SK-N-SH (cell line): ENCODE measurements at regions not wholly inside any gene's neighbourhood (a gene's known extent, or its start where the extent isn't known, plus 50 kb on each side); places are given as distances from the start of the nearest gene placed in this dataset.
"Not testable (repeated sequence)": the region's sequence is repeated elsewhere in the genome, so short reads cannot be mapped to it uniquely, and the experiment has no call there.

Experiments used
- CTCF ChIA-PET: fragments of 300-600, 350-600 bp; formaldehyde crosslinking; extraction: SDS; loops from one replicate; lab custom pipeline; 2021; lab: Yijun Ruan, JAX
- POLR2A ChIA-PET: fragments of 350-600 bp; sonication (Branson Sonifier 250); formaldehyde crosslinking; extraction: SDS; loops from one replicate; lab custom pipeline; 2020; ENCODE audit warnings: antibody characterized with exemption, inconsistent platforms; lab: Yijun Ruan, JAX
- DNase-seq: peaks from one replicate; pipeline ENCODE4 v3.0.0; 2012
- H2AFZ ChIP-seq: fragments of 200-600 bp; sonication (generic); 2 replicates; pipeline ENCODE4 v1.8.1; 2016; ENCODE audit warnings: antibody characterized with exemption, mild to moderate bottlenecking, low read depth
- H3F3A ChIP-seq: fragments of 200-600 bp; sonication (generic); replicated peaks from 2 replicates; pipeline ENCODE3; 2016; ENCODE audit warnings: antibody characterized with exemption, mild to moderate bottlenecking; ENCODE audit not compliant: insufficient read depth
- H3K27ac ChIP-seq, 2 experiments: fragments of 200-500 bp in 1 of 2; fragments of 200-600 bp in 1 of 2; sonication (Bioruptor generic) in 1 of 2; sonication (generic), shearing (Covaris generic) in 1 of 2; 2 replicates each; pipeline versions ENCODE4 v1.5.1 to v1.6.1; 2014 to 2016; ENCODE audit warnings: low read depth in 2 of 2, inconsistent platforms in 1 of 2, low read length in 1 of 2, mild to moderate bottlenecking in 1 of 2, mixed read lengths in 1 of 2
- H3K27me3 ChIP-seq: fragments of 200-600 bp; sonication (generic), shearing (Covaris generic); 2 replicates; pipeline ENCODE4 v1.6.1; 2016; ENCODE audit warnings: mixed run types; ENCODE audit not compliant: insufficient read depth
- H3K36me3 ChIP-seq, 2 experiments: fragments of 200-500 bp in 1 of 2; fragments of 200-600 bp in 1 of 2; sonication (Bioruptor generic) in 1 of 2; sonication (generic) in 1 of 2; replicated peaks in 1 of 2; 2 replicates each; pipeline versions ENCODE3 to v1.5.1; 2014 to 2016; ENCODE audit warnings: low read length in 1 of 2, mild to moderate bottlenecking in 1 of 2; ENCODE audit not compliant: insufficient read depth in 2 of 2, control insufficient read depth in 1 of 2
- H3K4me1 ChIP-seq, 2 experiments: fragments of 200-500 bp in 1 of 2; fragments of 200-600 bp in 1 of 2; sonication (Bioruptor generic) in 1 of 2; sonication (generic), shearing (Covaris generic) in 1 of 2; 2 replicates each; pipeline versions ENCODE4 v1.5.1 to v1.6.1; 2014 to 2016; ENCODE audit warnings: low read depth in 1 of 2, low read length in 1 of 2, mixed run types in 1 of 2; ENCODE audit not compliant: insufficient read depth in 2 of 2, control insufficient read depth in 1 of 2
- H3K4me2 ChIP-seq: fragments of 200-600 bp; sonication (generic), shearing (Covaris generic); 2 replicates; pipeline ENCODE4 v1.6.1; 2017; ENCODE audit warnings: mixed run types
- H3K4me3 ChIP-seq, 2 experiments: fragments of 200-500 bp in 1 of 2; fragments of 200-600 bp in 1 of 2; sonication (Bioruptor generic) in 1 of 2; sonication (generic), shearing (Covaris generic) in 1 of 2; 2 replicates each; pipeline versions ENCODE4 v1.5.1 to v1.8.1; 2014 to 2016; ENCODE audit warnings: low read depth in 2 of 2, inconsistent platforms in 1 of 2, low read length in 1 of 2, mild to moderate bottlenecking in 1 of 2, mixed read lengths in 1 of 2, moderate library complexity in 1 of 2
- H3K79me2 ChIP-seq: fragments of 200-600 bp; sonication (generic); 2 replicates; pipeline ENCODE4 v1.8.1; 2017; ENCODE audit warnings: mild to moderate bottlenecking; ENCODE audit not compliant: insufficient read depth
- H3K9ac ChIP-seq: fragments of 200-600 bp; sonication (generic); 2 replicates; pipeline ENCODE4 v1.6.1; 2017; ENCODE audit warnings: mixed run types
- H3K9me2 ChIP-seq: fragments of 200-600 bp; sonication (generic); 2 replicates; pipeline ENCODE4 v1.6.1; 2017; ENCODE audit warnings: mixed run types
- H3K9me3 ChIP-seq: fragments of 200-600 bp; sonication (generic); 2 replicates; pipeline ENCODE4 v1.6.1; 2017; ENCODE audit warnings: mixed run types, mild to moderate bottlenecking, moderate library complexity
- H4K20me1 ChIP-seq: fragments of 200-600 bp; sonication (generic); 2 replicates; pipeline ENCODE4 v1.6.1; 2017; ENCODE audit warnings: mild to moderate bottlenecking, mixed run types; ENCODE audit not compliant: insufficient read depth
- ELF1 ChIP-seq: IDR thresholded peaks from 2 replicates; pipeline ENCODE4 v1.4.0; 2012
- EP300 ChIP-seq, 2 experiments: IDR thresholded peaks; 2 replicates each; pipeline versions ENCODE4 v1.4.0 to v1.6.1; 2012; ENCODE audit warnings: borderline replicate concordance in 1 of 2, low read depth in 1 of 2, low read length in 1 of 2
- EZH2phosphoT487 ChIP-seq: fragments of 200-600 bp; sonication (generic); IDR thresholded peaks from 2 replicates; pipeline ENCODE4 v1.6.1; 2017; ENCODE audit warnings: low read depth, mixed run types, mild to moderate bottlenecking, antibody characterized with exemption, moderate library complexity, borderline replicate concordance
- GABPA ChIP-seq: IDR thresholded peaks from 2 replicates; pipeline ENCODE4 v1.4.0; 2012; ENCODE audit warnings: low read depth, mild to moderate bottlenecking
- GATA2 ChIP-seq: sonication (generic); formaldehyde crosslinking; IDR thresholded peaks from 2 replicates; pipeline ENCODE4 v1.5.0; 2020; ENCODE audit warnings: mild to moderate bottlenecking, missing genetic modification reagents
- JUND ChIP-seq: IDR thresholded peaks from 2 replicates; pipeline ENCODE4 v1.4.0; 2012
- MEF2A ChIP-seq: IDR thresholded peaks from 2 replicates; pipeline ENCODE4 v1.4.0; 2012; ENCODE audit warnings: low read depth, borderline replicate concordance
- MXI1 ChIP-seq: IDR thresholded peaks from 2 replicates; pipeline ENCODE4 v1.6.1; 2012; ENCODE audit warnings: mild to moderate bottlenecking, low read depth, low read length, improper control_type of control experiment
- PBX3 ChIP-seq: IDR thresholded peaks from 2 replicates; pipeline ENCODE4; 2012
- RXRA ChIP-seq: IDR thresholded peaks from 2 replicates; pipeline ENCODE4 v1.4.0; 2012; ENCODE audit warnings: low read depth, mild to moderate bottlenecking, borderline replicate concordance
- SMC3 ChIP-seq: IDR thresholded peaks from 2 replicates; pipeline ENCODE4 v1.6.1; 2012; ENCODE audit warnings: low read depth, low read length, improper control_type of control experiment
- YY1 ChIP-seq: IDR thresholded peaks from 2 replicates; pipeline ENCODE4 v1.4.0; 2012; ENCODE audit warnings: low read depth, mild to moderate bottlenecking
- WGBS: methylation state at CpG from one replicate; pipeline ENCODE4 v1.1.6; 2017; ENCODE audit warnings: low lambda C conversion rate; 5-methylcytosine and 5-hydroxymethylcytosine counted together
- TF ChIP-seq, protein P1 (sequence below): fragments of 200-600 bp; sonication (generic); IDR thresholded peaks from 2 replicates; pipeline ENCODE4 v1.6.1; 2017; ENCODE audit warnings: antibody characterized with exemption, mild to moderate bottlenecking, moderate library complexity
- TF ChIP-seq, protein P2 (sequence below): IDR thresholded peaks from 2 replicates; pipeline ENCODE4 v1.4.0; 2012; ENCODE audit warnings: low read depth

DNA sequence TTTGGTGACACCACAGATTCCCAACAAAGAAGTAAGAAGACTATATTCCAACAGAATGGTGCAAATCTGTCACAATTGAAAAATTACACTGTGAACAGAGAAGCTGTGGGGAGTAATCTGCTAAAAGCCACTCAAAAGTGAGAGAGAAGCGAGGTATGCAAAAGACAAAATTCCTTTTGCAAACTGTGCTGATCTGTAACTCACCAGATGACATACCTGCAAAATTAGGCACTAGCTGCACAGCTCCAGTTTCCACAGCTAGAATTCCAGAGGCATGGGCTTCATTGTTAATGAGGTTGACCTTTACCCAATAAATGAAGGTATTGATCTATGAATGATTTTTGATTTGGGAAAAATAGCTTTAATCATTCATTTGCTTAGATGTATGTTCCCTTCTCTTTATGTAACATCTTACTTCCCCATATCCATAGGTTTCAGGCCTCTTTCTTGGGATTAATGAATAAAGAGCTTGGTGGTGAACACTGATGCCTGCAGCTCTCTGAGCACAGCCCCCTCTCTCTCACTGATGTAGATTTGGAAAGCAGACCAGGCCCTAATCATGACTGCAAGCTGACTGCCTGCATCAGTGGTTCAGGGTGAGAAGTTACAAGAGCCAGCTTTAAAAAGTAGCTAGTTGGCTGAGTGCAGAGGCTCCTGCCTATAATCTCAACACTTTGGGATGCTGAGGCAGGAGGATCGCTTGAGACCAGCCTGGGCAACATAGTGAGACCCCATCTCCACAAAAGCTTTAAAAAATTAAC, 85.2 kb downstream of the LACC1 start:
- no peak for TF ChIP-seq EZH2phosphoT487
- TF ChIP-seq GABPA = no peak
- TF ChIP-seq EP300 (IDR thresholded peaks at IDR 0.05; ENCODE audit: borderline replicate concordance in 1 of 2, low read depth in 1 of 2, low read length in 1 of 2) = no peak
- TF ChIP-seq ELF1 = no peak
- TF ChIP-seq SMC3 = no peak
- ChIA-PET CTCF (interaction anchor here (1.0 kb wide), 2 partner anchors 11 to 60 kb away, joined by 3 to 4 read pairs; no protein-coding TSS in a partner anchor), POLR2A (no interaction called here)
- no peaks in the 10 kb centered on the region for H3K9me2 ChIP-seq
- no peak overlapping the region for H3K4me2 ChIP-seq
- no peak overlapping the region for H3K27ac ChIP-seq
- no peak overlapping the region for H3K4me3 ChIP-seq
- H3K27me3 ChIP-seq = no peaks in the 10 kb centered on the region
- no peaks in the 10 kb centered on the region for H3K79me2 ChIP-seq
- H3K9ac ChIP-seq = no peak overlapping the region
- H4K20me1 ChIP-seq = no peaks in the 10 kb centered on the region
- H3F3A ChIP-seq = no peaks in the 10 kb centered on the region
- H3K4me1 ChIP-seq = no peaks in the 10 kb centered on the region
- H2AFZ ChIP-seq = no peak overlapping the region
- no peaks in the 10 kb centered on the region for H3K36me3 ChIP-seq
- 67% methylated on average over 2 of the region's 2 CpGs for WGBS
- H3K9me3 ChIP-seq = no peaks in the 10 kb centered on the region
- no peak for DNase-seq

GRCh38 chr13:43965459-43965845, 85.7 kb downstream of the LACC1 start:
- DNase-seq = no peak
- no peak overlapping the region for H3K4me2 ChIP-seq
- no peaks in the 10 kb centered on the region for H4K20me1 ChIP-seq
- ChIA-PET POLR2A (no interaction called here), CTCF (interaction anchor here (0.6 to 1.0 kb wide), 3 partner anchors 10 to 60 kb away, joined by 3 to 4 read pairs (median 3); no protein-coding TSS in a partner anchor)
- H3K9me2 ChIP-seq = no peaks in the 10 kb centered on the region
- no peaks in the 10 kb centered on the region for H3K4me1 ChIP-seq
- WGBS = 78% methylated on average over 8 of the region's 8 CpGs
- H3F3A ChIP-seq = no peaks in the 10 kb centered on the region
- H3K27ac ChIP-seq = no peak overlapping the region
- no peaks in the 10 kb centered on the region for H3K27me3 ChIP-seq
- H3K79me2 ChIP-seq = no peaks in the 10 kb centered on the region
- TF ChIP-seq RXRA (no peak), PBX3 (no peak), JUND (no peak), MEF2A (no peak), EZH2phosphoT487 (no peak), GATA2 (CRISPR knock-in tag) (no peak), YY1 (no peak), MXI1 (no peak)
- TF ChIP-seq, protein P1, sequence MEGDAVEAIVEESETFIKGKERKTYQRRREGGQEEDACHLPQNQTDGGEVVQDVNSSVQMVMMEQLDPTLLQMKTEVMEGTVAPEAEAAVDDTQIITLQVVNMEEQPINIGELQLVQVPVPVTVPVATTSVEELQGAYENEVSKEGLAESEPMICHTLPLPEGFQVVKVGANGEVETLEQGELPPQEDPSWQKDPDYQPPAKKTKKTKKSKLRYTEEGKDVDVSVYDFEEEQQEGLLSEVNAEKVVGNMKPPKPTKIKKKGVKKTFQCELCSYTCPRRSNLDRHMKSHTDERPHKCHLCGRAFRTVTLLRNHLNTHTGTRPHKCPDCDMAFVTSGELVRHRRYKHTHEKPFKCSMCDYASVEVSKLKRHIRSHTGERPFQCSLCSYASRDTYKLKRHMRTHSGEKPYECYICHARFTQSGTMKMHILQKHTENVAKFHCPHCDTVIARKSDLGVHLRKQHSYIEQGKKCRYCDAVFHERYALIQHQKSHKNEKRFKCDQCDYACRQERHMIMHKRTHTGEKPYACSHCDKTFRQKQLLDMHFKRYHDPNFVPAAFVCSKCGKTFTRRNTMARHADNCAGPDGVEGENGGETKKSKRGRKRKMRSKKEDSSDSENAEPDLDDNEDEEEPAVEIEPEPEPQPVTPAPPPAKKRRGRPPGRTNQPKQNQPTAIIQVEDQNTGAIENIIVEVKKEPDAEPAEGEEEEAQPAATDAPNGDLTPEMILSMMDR = no peak
- TF ChIP-seq, protein P2, sequence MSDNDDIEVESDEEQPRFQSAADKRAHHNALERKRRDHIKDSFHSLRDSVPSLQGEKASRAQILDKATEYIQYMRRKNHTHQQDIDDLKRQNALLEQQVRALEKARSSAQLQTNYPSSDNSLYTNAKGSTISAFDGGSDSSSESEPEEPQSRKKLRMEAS = no peak
- H2AFZ ChIP-seq = no peak overlapping the region
- H3K9me3 ChIP-seq = no peaks in the 10 kb centered on the region
- no peak overlapping the region for H3K4me3 ChIP-seq
- no peak overlapping the region for H3K9ac ChIP-seq
- H3K36me3 ChIP-seq = no peaks in the 10 kb centered on the region

DNA sequence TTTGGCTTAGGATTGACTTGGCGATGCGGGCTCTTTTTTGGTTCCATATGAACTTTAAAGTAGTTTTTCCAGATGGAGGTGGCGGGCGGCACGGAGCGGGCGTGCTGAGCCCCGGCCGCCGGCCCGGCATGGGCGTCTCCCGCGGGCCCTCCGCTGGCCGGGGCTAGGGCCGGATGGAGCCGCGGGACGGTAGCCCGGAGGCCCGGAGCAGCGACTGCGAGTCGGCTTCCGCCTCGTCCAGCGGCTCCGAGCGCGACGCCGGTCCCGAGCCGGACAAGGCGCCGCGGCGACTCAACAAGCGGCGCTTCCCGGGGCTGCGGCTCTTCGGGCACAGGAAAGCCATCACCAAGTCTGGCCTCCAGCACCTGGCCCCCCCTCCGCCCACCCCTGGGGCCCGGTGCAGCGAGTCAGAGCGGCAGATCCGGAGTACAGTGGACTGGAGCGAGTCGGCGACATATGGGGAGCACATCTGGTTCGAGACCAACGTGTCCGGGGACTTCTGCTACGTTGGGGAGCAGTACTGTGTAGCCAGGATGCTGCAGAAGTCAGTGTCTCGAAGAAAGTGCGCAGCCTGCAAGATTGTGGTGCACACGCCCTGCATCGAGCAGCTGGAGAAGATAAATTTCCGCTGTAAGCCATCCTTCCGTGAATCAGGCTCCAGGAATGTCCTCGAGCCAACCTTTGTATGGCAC, 88.7 kb downstream of the LACC1 start:
- H4K20me1 ChIP-seq, H3K9me2 ChIP-seq, H3K4me2 ChIP-seq, H3K4me3 ChIP-seq, H3K4me1 ChIP-seq, H3K9me3 ChIP-seq, POLR2A ChIA-PET, DNase-seq, H3K9ac ChIP-seq, H3K79me2 ChIP-seq, H2AFZ ChIP-seq, H3K27me3 ChIP-seq, H3K36me3 ChIP-seq, CTCF ChIA-PET, H3K27ac ChIP-seq, H3F3A ChIP-seq: not testable (repeated sequence)
- whole genome bisulfite sequencing = 79% methylated on average over 24 of the region's 63 CpGs
